Colonic mucosa (tissue), 4 donors: ENCODE measurements at regions not wholly inside any gene's neighbourhood (a gene's known extent, or its start where the extent isn't known, plus 50 kb on each side); places are given as distances from the start of the nearest gene placed in this dataset.
"Not testable (repeated sequence)": the region's sequence is repeated elsewhere in the genome, so short reads cannot be mapped to it uniquely, and the experiment has no call there.

Experiments used
- DNase-seq: peaks from one replicate; pipeline ENCODE4 v3.0.0-alpha.2; 2020
- H3K27ac ChIP-seq: fragments of 200-600 bp; one replicate; pipeline ENCODE4 v1.8.0; 2021
- H3K27me3 ChIP-seq: fragments of 200-600 bp; one replicate; pipeline ENCODE4 v1.8.0; 2021
- H3K36me3 ChIP-seq: fragments of 200-600 bp; one replicate; pipeline ENCODE4 v1.8.0; 2021
- H3K4me1 ChIP-seq: fragments of 200-600 bp; one replicate; pipeline ENCODE4 v1.8.0; 2021; ENCODE audit warnings: mild to moderate bottlenecking
- H3K4me3 ChIP-seq: fragments of 200-600 bp; one replicate; pipeline ENCODE4 v1.8.0; 2021
- H3K9ac ChIP-seq, 2 donors: one replicate each; pipeline ENCODE4 v1.7.0; 2013; ENCODE audit warnings: control low read depth in 2 of 2, low read depth in 2 of 2, low read length in 2 of 2
- H3K9me3 ChIP-seq: fragments of 200-600 bp; one replicate; pipeline ENCODE4 v1.8.0; 2021
- CTCF ChIP-seq: fragments of 200-600 bp; IDR thresholded peaks from one replicate; pipeline ENCODE4 v1.8.0; 2022; ENCODE audit warnings: antibody characterized with exemption, mild to moderate bottlenecking
- intact Hi-C: fragments of 100-400 bp; cut with DNase I; formaldehyde crosslinking; loops from one replicate; pipeline ENCODE4 v1.14.1; 2022
- donor health status: healthy.
- donor health status: DM: no; HTN: no; CAD: no.
- donor health status: DM: no; HTN: no; CAD: no.

- Histone ChIP-seq H3K4me3 (no peak overlapping the region), H3K27me3 (no peaks in the 10 kb centered on the region), H3K36me3 (no peaks in the 10 kb centered on the region), H3K27ac (no peak overlapping the region), H3K4me1 (no peaks in the 10 kb centered on the region), H3K9ac (no peak overlapping the region), H3K9me3 (no peaks in the 10 kb centered on the region)
- DNase-seq, result no peak
- intact Hi-C loops, result no loop called here
- TF ChIP-seq CTCF, result no peak
Observed at GRCh38 chr3:75188962-75189361, 475.2 kb upstream of the FRG2C start.

- no peak overlapping the region for H3K27ac ChIP-seq
- H3K9ac ChIP-seq, result no peak overlapping the region
- peak; percentile 76 for TF ChIP-seq CTCF
- no peaks in the 10 kb centered on the region for H3K9me3 ChIP-seq
- peak; percentile 51 for DNase-seq
- no peak overlapping the region for H3K4me3 ChIP-seq
- no peaks in the 10 kb centered on the region for H3K4me1 ChIP-seq
- no peaks in the 10 kb centered on the region for H3K27me3 ChIP-seq
- no peaks in the 10 kb centered on the region for H3K36me3 ChIP-seq
- intact Hi-C loops, result no loop called here
Observed at GRCh38 chr3:75192146-75192616, 471.9 kb upstream of the FRG2C start.

GRCh38 chr3:75193797-75194196 lies 470.3 kb upstream of the FRG2C start:
- Histone ChIP-seq H3K4me3 (no peak overlapping the region), H3K36me3 (no peaks in the 10 kb centered on the region), H3K9me3 (no peaks in the 10 kb centered on the region), H3K27ac (no peak overlapping the region), H3K9ac (no peak overlapping the region), H3K27me3 (no peaks in the 10 kb centered on the region), H3K4me1 (no peaks in the 10 kb centered on the region)
- TF ChIP-seq CTCF, result no peak
- intact Hi-C loops, result no loop called here
- no peak for DNase-seq

GRCh38 chr3:75214332-75214731 lies 449.8 kb upstream of the FRG2C start:
- H3K4me3 ChIP-seq, H3K27me3 ChIP-seq, H3K36me3 ChIP-seq, H3K9me3 ChIP-seq, H3K27ac ChIP-seq, DNase-seq, intact Hi-C loops, H3K9ac ChIP-seq, H3K4me1 ChIP-seq: not testable (repeated sequence)

DNA sequence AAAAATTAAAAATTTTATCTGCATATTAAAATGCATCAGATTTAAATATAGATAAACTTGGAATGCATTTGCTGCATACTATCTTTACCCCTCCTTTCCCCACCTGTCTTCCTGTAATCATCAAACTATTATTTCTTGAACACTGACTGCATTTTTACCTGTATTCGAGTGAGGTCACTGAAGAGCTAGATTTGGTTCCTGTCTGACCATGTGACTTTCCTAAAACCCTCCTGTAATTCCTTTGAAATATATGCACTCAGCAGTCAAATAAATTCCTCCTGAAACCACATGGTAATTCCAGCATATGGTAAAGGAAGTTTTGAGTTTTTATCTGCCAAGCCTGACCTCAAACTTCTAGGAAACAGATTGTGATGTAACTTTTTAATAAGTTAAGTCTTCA lies 445.6 kb upstream of the FRG2C start:
- Histone ChIP-seq H3K9me3 (no peaks in the 10 kb centered on the region), H3K9ac (no peak overlapping the region), H3K4me3 (no peak overlapping the region), H3K27ac (no peak overlapping the region), H3K4me1 (no peaks in the 10 kb centered on the region), H3K27me3 (no peaks in the 10 kb centered on the region), H3K36me3 (no peaks in the 10 kb centered on the region)
- no peak for TF ChIP-seq CTCF
- intact Hi-C loops, result no loop called here
- DNase-seq, result no peak

DNA sequence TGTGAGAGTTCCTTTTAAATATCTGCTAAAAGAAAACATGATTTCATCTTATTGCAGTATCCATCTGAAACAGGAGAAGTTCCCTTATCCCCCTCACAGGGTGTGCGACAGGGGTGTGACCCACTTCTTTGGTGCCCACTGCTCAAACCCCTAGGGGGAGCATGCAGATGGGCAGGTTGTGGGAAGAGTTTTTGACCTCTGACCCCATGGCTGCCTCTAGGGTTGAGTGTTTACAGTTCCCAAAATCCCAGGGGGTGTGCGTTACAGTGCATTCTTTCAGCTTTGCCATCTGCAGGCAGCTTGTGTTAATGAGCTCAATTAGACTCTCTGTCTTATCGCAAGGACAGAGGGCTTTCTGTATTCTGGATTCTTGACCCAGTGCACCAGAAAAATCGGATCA lies 443.2 kb upstream of the FRG2C start:
- Histone ChIP-seq H3K36me3 (no peaks in the 10 kb centered on the region), H3K9me3 (no peaks in the 10 kb centered on the region), H3K27ac (no peak overlapping the region), H3K4me1 (no peaks in the 10 kb centered on the region), H3K9ac (no peak overlapping the region), H3K4me3 (no peak overlapping the region), H3K27me3 (no peaks in the 10 kb centered on the region)
- intact Hi-C loops, result no loop called here
- no peak for DNase-seq
- no peak for TF ChIP-seq CTCF
